ENCODE measurements at regions not wholly inside any gene's neighbourhood (a gene's known extent, or its start where the extent isn't known, plus 50 kb on each side); places are given as distances from the start of the nearest gene placed in this dataset.
A peak's percentile ranks its signal among the peaks of the same experiment; 100 is the strongest.

GRCh38 chr6:54017877-54018276 is 93.4 kb upstream of the MLIP start:
- DNase-seq (ENCODE audit: low read depth) = no peak
- H3K4me3 ChIP-seq (ENCODE audit: low read depth, low read length) = no peak overlapping the region
- TF ChIP-seq, protein P1, sequence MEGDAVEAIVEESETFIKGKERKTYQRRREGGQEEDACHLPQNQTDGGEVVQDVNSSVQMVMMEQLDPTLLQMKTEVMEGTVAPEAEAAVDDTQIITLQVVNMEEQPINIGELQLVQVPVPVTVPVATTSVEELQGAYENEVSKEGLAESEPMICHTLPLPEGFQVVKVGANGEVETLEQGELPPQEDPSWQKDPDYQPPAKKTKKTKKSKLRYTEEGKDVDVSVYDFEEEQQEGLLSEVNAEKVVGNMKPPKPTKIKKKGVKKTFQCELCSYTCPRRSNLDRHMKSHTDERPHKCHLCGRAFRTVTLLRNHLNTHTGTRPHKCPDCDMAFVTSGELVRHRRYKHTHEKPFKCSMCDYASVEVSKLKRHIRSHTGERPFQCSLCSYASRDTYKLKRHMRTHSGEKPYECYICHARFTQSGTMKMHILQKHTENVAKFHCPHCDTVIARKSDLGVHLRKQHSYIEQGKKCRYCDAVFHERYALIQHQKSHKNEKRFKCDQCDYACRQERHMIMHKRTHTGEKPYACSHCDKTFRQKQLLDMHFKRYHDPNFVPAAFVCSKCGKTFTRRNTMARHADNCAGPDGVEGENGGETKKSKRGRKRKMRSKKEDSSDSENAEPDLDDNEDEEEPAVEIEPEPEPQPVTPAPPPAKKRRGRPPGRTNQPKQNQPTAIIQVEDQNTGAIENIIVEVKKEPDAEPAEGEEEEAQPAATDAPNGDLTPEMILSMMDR (conservative IDR thresholded peaks at IDR 0.05; ENCODE audit: low read depth, low read length) = no peak

- no peak overlapping the region for H3K4me3 ChIP-seq (ENCODE audit: low read depth, low read length)
- TF ChIP-seq, protein P1 (conservative IDR thresholded peaks at IDR 0.05; ENCODE audit: low read depth, low read length) = no peak
- DNase-seq (ENCODE audit: low read depth) = no peak
Observed at GRCh38 chr6:54018722-54019121, 92.5 kb upstream of the MLIP start.

DNA sequence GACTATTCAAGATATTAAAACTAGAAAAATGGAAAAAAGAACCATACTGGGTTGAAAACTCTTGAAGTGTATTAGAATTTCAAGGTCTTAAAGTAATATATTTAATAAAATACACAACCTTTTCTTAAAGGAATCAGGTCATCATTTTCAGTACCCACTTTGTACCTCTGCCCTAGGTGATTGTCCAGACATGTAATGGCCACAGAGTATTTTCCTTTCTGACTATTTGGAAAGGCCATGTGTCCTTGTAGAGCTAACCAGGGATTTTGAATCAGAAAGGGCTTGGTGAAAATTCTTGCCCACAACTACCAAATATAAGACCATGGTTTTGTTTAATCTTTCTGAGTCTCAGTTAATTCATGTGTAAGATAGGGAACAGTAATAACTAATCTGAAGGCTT is 91.4 kb upstream of the MLIP start:
- DNase-seq (ENCODE audit: low read depth) = no peak
- TF ChIP-seq, protein P1 (conservative IDR thresholded peaks at IDR 0.05; ENCODE audit: low read depth, low read length) = no peak
- no peak overlapping the region for H3K4me3 ChIP-seq (ENCODE audit: low read depth, low read length)

DNA sequence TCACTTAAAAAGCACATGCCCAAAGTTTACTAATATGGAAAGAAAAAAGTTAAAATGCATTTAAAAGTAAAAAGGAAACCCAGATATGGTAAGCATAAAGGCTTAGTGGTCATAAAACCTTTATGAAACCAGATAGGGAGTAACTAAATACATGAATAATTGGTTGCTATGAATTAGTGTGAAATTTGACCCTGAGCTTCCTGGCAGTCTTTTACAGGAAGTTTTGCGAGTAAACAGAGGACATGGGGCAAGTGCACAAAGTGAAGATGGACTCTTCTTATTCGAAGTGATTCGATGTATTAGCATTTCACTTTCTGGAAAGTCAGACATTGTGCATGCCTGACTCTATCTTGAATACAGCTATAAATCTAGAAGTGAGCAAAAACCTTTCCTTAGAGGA is 90.9 kb upstream of the MLIP start:
- TF ChIP-seq, protein P1 (conservative IDR thresholded peaks at IDR 0.05; ENCODE audit: low read depth, low read length) = no peak
- H3K4me3 ChIP-seq (ENCODE audit: low read depth, low read length) = no peak overlapping the region
- DNase-seq (ENCODE audit: low read depth) = peak; percentile 14

DNA sequence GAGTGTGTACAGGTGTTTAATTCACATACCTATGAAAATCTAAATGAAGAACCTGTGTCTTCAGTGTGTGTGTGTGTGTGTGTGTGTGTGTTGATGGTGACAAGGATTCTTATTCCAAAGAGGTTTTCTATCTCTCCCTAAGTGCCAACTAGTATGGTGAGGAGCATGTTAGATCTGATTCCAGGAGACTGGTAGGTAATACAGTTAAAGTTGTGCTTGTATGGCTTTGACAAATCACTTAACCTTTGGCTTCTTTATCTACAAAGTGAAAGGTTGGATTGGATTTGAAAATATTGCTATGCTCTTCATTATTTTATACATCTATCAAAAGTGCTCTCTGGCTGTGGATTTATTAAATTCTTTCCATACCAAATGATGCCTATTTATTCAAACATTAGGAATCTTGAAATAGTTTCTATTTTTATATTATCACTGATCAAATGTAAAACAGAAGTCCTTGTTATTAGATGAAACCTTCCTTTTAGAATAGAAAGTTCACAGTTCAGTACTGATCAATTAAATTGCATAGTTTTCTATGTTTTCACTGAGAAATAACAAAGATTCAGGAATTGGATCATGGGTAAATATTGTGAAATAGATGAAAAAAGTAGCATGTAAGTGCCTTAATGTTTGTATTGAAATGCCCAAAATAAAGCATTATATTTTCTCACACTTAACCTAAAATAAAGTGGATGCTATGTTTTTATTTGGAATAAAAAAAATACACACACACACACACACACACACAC is 84.4 kb upstream of the MLIP start:
- no peak overlapping the region for H3K4me3 ChIP-seq (ENCODE audit: low read depth, low read length)
- DNase-seq (ENCODE audit: low read depth) = no peak
- TF ChIP-seq, protein P1 (conservative IDR thresholded peaks at IDR 0.05; ENCODE audit: low read depth, low read length) = no peak

DNA sequence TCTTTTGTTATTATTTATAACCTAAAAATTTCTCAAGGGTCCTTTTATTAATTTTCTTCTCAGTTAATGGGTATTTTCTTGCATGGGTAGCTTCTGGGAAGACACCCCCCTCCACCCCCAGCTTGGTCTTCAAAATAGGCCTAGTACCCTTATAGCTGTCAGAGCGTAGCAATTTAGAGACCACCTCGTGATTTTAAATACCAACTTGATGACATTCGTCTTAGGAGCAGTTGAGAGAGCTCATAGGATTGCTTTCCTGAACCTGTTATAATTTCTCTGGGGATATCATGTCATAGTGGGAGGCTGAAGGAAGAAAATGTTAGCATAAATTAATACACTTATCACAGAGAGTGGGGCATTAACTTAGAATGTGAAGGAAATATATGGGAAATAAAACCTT is 83.1 kb upstream of the MLIP start:
- TF ChIP-seq, protein P1 (conservative IDR thresholded peaks at IDR 0.05; ENCODE audit: low read depth, low read length) = no peak
- H3K4me3 ChIP-seq (ENCODE audit: low read depth, low read length) = no peak overlapping the region
- no peak for DNase-seq (ENCODE audit: low read depth)

- no peak overlapping the region for H3K4me3 ChIP-seq (ENCODE audit: low read depth, low read length)
- no peak for DNase-seq (ENCODE audit: low read depth)
- TF ChIP-seq, protein P1 (conservative IDR thresholded peaks at IDR 0.05; ENCODE audit: low read depth, low read length) = no peak
Observed at GRCh38 chr6:54029187-54029586, 82.1 kb upstream of the MLIP start.
